HG03439 (cell line): ENCODE measurements at regions not wholly inside any gene's neighbourhood (a gene's known extent, or its start where the extent isn't known, plus 50 kb on each side); places are given as distances from the start of the nearest gene placed in this dataset.
"Not testable (repeated sequence)": the region's sequence is repeated elsewhere in the genome, so short reads cannot be mapped to it uniquely, and the experiment has no call there.

Source experiments
- ATAC-seq: cut with Tn5 transposase; IDR thresholded peaks from one replicate; pipeline ENCODE4 v1.9.1; 2021; ENCODE audit warnings: mild to moderate bottlenecking, moderate library complexity; ENCODE audit not compliant: unreplicated experiment

DNA sequence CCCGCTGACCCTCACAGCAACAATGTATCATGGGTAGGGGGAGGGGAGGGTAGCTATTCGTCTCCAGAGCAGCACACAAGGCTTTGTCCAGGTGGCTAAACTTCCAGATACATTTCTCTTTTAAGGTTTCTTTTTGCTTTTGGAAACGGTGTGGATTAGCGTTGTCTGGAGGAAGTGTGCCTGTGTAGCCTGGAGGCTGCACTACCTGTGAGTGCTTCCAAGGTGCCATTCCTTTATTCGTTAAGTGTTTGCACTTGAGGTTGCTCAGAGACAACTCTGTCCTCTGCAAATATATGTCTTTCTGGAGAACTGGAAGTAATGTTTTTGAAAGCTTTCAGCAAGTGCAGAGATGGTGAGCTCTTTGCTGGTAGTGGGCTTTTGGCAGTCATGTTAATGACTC, 53.1 kb downstream of the HSFY1 start:
- ATAC-seq = not testable (repeated sequence)

DNA sequence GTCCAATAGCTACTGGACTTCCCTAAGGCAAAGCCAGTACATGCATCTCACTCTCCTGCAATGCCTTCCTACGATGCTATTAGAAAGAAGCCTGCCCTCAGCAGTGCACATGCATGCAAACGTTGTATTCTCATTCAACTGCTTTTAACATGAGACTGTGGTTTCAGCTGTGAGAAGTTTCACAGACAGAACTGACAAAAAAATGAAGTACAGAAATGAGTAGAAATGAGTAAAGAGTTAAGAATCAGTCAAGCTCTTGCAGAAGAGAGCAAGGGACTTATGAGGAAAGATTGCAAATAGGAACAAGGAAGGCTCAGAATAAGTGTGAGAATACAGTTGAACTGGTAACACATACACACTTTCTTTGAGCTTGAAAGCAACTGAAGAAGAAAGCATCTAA, 54.8 kb downstream of the HSFY1 start:
- peak; percentile 92 for ATAC-seq

DNA sequence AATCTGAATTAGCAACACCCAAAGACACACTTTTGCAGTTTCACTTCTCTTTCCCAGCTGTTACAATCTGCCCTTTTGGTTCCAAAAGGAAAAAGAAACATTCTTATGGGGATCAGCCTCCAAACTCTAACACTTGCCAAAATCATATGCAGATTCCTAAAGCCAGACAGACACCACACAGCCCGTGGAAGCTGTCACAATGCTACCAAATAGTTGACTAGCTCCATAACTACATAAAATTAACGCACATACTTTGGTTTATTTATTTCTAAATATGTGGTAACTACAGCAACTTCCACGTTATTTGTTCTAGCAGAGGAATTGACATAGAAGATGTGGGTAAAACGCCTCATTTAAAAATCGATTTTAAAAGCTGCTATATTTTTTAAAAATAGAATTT, 59.7 kb downstream of the HSFY1 start:
- ATAC-seq = not testable (repeated sequence)

DNA sequence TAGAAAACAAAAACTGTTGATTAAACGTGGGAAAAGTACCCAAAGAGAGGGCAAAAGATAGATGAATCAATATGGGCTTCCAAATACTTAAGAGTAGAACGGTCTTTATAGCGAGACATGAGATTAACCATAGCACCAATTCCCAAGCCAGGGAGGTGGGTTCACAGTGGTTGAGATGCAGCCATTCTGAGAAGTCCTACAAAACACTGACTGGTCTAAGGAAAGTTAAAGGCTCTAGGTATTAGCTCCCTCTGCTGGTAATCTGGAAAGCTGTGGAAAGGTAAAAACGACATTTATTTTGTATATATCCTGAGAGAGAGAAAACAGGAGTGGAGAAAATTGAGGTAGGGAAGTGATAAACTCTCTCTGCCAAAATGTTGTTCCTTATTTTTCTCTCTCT, 61.7 kb downstream of the HSFY1 start:
- ATAC-seq = not testable (repeated sequence)

DNA sequence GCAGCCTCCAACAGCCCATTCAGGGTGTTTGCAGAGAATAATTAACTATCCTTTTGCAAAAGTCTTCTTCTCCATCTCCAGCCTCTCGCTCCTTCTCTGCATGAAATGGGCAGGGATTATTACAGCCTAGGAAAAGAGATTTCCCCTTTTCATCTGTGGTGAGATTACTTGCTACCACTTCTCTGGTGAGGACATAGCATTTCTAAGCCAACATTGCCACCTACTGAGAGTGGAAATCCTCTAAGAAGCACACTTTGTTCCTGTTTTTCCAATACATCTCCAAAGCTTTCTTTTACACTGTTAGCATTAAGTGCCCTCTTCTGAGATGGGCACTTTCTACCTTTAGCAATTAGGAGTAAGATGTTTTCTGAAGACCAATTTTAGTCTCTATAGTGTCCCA, 69.3 kb downstream of the HSFY1 start:
- ATAC-seq = not testable (repeated sequence)

DNA sequence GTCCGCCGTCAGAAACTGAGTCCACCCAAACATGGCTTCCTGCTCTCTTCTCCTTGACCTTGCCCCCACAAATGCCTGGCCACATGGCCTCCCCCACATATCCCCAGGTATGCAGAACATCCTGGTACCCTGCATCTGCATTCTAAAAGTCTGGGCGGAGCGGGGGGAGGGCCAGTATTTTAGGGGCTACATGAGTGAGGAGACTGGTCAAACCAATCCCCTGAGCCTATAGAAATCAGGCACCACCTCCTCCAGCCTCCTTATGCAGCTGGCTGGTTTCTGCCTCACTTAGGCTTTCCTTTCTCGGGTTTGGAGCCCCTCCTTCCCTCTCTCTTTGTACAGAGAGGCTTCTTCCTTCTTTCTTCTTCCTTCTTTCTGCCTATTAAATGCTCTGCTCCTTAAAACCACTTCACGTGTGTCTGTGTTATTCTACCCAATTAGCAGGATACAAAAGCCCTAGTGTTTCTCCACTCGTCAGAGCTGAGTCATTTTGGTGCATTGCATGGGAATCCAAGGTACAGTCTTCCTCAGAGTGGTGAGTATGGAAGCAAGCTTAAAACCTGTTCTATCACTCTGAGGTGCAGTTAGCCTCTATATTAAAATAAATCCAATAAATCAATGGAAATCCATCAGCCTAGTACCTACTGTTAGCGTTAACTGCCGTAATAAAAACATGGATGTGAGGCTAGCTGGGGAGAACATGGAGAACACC, 83.4 kb downstream of the HSFY1 start:
- not testable (repeated sequence) for ATAC-seq

DNA sequence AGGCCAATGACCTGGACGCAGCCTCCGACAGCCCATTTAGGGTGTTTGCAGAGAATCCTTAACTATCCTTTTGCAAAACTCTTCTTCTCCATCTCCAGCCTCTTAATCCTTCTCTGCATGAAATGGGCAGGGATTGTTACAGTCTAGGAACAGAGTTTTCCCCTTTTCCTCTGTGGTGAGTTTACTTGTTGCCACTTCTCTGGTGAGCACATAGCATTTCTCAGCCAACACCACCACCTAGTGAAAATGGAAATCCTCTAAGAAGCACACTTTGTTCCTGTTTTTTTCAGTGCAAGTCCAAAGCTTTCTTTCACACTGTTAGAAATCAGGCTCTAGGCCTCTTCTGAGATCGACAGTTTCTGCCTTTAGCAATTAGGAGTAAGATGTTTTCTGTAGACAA, 84.1 kb downstream of the HSFY1 start:
- not testable (repeated sequence) for ATAC-seq

DNA sequence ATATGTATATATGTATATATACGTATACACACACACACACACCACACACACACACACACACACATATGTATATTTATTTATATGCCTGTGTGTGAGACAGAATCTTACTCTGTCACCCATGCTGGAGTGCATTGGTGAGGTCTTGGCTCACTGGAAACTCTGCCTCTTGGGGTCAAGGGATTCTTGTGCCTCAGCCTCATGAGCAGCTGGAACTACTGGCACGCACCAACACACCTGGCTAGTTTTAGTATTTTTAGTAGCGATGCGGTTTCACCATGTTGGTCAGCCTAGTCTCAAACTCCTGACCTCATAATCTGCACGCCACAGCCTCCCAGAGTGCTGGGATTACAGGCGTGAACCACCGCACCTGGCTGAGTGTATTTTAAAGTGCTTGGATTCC, 85.1 kb downstream of the HSFY1 start:
- not testable (repeated sequence) for ATAC-seq

DNA sequence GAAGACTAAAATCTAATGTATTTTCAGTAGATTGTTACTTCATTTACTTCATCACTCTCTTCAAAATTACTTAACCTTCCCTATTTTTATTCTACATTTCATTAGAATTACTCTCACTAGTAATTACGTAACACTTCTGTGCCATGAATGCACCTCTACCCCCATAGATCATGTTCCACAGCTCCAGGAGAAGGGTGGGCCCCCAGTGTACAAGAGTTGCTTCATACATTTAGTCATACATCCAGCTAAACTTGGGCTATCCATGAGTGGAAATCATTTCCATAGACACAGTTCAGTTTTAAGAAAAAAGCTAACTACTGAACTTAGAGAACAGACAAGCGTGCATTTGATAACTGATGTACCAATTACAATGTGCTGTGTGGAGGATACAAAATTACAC, 104.2 kb downstream of the HSFY1 start:
- ATAC-seq = no peak

DNA sequence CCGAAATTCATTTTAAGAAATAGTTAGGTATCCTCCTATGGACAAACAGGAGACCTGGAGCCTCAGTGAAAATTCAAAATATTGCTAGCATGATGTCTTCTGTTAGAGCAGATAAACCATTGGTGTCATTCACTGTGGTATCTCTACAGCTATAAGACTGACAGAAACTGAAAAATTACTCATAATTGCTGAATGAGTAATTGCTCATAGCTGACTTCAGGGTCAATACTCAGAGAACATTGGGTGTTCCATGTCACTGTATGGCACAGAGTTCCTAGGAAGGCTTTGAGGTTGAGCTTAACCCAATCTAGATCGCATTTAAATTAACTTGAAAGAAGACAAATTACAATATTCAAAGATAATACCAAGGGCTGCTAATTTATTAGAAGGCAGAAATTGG, 109.0 kb downstream of the HSFY2 start:
- ATAC-seq = no peak

DNA sequence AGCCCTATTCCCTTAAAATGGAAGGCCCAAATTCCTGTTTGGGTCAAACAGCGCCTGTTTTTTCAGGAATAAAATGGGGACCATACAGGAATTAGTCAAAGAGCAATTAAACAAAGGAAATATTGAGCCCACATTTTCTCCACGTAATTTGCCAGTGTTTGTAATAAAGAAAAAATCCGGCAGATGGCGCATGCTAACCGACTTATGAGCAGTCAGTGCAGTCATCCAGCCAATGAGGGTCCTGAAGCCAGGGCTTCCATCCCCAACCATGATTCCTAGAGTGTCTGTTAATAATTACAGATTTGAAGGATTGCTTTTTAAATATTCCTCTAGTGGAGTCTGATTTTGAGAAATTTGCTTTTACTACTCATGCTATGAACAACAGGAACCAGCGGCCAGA, 103.7 kb downstream of the HSFY2 start:
- ATAC-seq = no peak

DNA sequence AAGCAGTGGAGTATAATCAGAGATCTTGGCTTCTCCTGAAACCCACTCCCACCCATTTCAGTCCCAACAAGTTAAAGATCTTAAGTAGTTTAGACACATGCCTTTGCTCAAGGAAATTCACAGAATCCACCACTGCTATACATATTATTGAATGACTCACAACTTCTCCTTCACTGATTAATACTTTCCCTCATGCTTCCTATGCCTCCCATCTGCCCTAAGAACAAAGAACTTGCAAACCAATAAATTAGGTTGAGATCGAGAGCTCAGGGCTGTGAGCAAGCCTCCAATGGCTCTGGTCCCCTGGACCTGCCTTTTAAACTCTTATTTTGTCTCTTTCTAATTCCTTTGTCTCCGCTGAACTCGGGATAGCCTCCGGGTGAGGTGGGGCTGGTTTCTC, 101.6 kb downstream of the HSFY2 start:
- no peak for ATAC-seq

DNA sequence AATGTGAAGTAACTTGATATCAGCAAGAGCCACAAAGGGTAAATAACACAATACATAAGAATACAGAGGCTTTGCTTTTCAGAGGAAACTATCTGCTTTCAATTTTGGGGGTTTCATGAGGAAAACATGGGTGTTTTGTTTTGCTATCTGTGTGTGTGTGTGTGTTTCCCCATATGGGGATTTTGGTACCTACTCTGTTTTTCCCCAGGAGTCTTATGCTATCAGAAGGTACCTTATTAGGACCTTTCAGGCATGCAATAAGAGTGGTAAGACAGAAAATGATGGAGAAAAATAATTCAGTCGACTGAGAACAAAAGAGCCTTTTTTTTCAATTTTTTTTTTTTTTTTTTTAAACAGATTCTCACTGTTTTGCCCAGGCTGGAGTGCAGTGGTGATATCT, 87.5 kb downstream of the HSFY2 start:
- not testable (repeated sequence) for ATAC-seq

DNA sequence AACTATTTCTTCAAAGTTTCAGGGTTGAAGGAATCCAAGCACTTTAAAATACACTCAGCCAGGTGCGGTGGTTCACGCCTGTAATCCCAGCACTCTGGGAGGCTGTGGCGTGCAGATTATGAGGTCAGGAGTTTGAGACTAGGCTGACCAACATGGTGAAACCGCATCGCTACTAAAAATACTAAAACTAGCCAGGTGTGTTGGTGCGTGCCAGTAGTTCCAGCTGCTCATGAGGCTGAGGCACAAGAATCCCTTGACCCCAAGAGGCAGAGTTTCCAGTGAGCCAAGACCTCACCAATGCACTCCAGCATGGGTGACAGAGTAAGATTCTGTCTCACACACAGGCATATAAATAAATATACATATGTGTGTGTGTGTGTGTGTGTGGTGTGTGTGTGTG, 85.2 kb downstream of the HSFY2 start:
- ATAC-seq = not testable (repeated sequence)

DNA sequence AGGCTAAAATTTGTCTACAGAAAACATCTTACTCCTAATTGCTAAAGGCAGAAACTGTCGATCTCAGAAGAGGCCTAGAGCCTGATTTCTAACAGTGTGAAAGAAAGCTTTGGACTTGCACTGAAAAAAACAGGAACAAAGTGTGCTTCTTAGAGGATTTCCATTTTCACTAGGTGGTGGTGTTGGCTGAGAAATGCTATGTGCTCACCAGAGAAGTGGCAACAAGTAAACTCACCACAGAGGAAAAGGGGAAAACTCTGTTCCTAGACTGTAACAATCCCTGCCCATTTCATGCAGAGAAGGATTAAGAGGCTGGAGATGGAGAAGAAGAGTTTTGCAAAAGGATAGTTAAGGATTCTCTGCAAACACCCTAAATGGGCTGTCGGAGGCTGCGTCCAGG, 84.1 kb downstream of the HSFY2 start:
- ATAC-seq = not testable (repeated sequence)

DNA sequence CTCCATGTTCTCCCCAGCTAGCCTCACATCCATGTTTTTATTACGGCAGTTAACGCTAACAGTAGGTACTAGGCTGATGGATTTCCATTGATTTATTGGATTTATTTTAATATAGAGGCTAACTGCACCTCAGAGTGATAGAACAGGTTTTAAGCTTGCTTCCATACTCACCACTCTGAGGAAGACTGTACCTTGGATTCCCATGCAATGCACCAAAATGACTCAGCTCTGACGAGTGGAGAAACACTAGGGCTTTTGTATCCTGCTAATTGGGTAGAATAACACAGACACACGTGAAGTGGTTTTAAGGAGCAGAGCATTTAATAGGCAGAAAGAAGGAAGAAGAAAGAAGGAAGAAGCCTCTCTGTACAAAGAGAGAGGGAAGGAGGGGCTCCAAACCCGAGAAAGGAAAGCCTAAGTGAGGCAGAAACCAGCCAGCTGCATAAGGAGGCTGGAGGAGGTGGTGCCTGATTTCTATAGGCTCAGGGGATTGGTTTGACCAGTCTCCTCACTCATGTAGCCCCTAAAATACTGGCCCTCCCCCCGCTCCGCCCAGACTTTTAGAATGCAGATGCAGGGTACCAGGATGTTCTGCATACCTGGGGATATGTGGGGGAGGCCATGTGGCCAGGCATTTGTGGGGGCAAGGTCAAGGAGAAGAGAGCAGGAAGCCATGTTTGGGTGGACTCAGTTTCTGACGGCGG, 83.5 kb downstream of the HSFY2 start:
- ATAC-seq = not testable (repeated sequence)

DNA sequence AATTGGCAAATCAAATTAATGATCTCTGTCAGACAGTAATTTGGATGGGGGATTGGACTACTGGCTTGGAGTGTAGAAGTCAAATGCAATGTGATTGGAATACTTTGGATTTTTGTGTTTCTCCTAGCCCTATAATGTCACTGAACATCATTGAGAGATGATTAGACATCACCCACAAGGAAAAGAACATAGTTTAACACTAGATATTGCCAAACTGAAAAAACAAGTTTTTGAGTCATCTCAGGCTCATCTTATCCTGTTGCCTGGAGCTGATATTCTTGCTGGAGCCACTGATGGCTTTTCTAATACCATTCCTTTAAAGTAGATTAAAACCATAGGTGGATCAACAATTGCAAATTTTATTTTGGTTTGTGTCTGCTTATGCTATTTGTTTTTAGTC, 76.7 kb downstream of the HSFY2 start:
- not testable (repeated sequence) for ATAC-seq

DNA sequence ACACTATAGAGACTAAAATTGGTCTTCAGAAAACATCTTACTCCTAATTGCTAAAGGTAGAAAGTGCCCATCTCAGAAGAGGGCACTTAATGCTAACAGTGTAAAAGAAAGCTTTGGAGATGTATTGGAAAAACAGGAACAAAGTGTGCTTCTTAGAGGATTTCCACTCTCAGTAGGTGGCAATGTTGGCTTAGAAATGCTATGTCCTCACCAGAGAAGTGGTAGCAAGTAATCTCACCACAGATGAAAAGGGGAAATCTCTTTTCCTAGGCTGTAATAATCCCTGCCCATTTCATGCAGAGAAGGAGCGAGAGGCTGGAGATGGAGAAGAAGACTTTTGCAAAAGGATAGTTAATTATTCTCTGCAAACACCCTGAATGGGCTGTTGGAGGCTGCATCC, 69.3 kb downstream of the HSFY2 start:
- ATAC-seq = not testable (repeated sequence)

DNA sequence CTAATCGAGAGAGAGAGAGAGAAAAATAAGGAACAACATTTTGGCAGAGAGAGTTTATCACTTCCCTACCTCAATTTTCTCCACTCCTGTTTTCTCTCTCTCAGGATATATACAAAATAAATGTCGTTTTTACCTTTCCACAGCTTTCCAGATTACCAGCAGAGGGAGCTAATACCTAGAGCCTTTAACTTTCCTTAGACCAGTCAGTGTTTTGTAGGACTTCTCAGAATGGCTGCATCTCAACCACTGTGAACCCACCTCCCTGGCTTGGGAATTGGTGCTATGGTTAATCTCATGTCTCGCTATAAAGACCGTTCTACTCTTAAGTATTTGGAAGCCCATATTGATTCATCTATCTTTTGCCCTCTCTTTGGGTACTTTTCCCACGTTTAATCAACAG, 61.8 kb downstream of the HSFY2 start:
- not testable (repeated sequence) for ATAC-seq

DNA sequence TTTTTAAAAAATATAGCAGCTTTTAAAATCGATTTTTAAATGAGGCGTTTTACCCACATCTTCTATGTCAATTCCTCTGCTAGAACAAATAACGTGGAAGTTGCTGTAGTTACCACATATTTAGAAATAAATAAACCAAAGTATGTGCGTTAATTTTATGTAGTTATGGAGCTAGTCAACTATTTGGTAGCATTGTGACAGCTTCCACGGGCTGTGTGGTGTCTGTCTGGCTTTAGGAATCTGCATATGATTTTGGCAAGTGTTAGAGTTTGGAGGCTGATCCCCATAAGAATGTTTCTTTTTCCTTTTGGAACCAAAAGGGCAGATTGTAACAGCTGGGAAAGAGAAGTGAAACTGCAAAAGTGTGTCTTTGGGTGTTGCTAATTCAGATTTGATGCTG, 59.8 kb downstream of the HSFY2 start:
- not testable (repeated sequence) for ATAC-seq

DNA sequence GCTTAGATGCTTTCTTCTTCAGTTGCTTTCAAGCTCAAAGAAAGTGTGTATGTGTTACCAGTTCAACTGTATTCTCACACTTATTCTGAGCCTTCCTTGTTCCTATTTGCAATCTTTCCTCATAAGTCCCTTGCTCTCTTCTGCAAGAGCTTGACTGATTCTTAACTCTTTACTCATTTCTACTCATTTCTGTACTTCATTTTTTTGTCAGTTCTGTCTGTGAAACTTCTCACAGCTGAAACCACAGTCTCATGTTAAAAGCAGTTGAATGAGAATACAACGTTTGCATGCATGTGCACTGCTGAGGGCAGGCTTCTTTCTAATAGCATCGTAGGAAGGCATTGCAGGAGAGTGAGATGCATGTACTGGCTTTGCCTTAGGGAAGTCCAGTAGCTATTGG, 54.8 kb downstream of the HSFY2 start:
- peak; percentile 94 for ATAC-seq

DNA sequence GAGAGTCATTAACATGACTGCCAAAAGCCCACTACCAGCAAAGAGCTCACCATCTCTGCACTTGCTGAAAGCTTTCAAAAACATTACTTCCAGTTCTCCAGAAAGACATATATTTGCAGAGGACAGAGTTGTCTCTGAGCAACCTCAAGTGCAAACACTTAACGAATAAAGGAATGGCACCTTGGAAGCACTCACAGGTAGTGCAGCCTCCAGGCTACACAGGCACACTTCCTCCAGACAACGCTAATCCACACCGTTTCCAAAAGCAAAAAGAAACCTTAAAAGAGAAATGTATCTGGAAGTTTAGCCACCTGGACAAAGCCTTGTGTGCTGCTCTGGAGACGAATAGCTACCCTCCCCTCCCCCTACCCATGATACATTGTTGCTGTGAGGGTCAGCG, 53.1 kb downstream of the HSFY2 start:
- not testable (repeated sequence) for ATAC-seq
